Astrocyte (in vitro differentiated cells and primary cell): ENCODE measurements at regions not wholly inside any gene's neighbourhood (a gene's known extent, or its start where the extent isn't known, plus 50 kb on each side); places are given as distances from the start of the nearest gene placed in this dataset.

Experiments used
- CTCF ChIP-seq: IDR thresholded peaks from 2 replicates; pipeline ENCODE4 v1.5.1; 2011; ENCODE audit warnings: low read depth, mild to moderate bottlenecking, inconsistent platforms, low read length, moderate library complexity; ENCODE audit not compliant: insufficient read depth
- EZH2 ChIP-seq: IDR thresholded peaks from 2 replicates; pipeline ENCODE4 v1.6.1; 2012; ENCODE audit warnings: mild to moderate bottlenecking, low read length, inconsistent platforms; ENCODE audit not compliant: insufficient read depth

GRCh38 chr2:2919026-2919425 lies 458.6 kb downstream of the EIPR1 start:
- TF ChIP-seq CTCF (no peak), EZH2 (no peak)
